ENCODE measurements at regions not wholly inside any gene's neighbourhood (a gene's known extent, or its start where the extent isn't known, plus 50 kb on each side); places are given as distances from the start of the nearest gene placed in this dataset.

DNA sequence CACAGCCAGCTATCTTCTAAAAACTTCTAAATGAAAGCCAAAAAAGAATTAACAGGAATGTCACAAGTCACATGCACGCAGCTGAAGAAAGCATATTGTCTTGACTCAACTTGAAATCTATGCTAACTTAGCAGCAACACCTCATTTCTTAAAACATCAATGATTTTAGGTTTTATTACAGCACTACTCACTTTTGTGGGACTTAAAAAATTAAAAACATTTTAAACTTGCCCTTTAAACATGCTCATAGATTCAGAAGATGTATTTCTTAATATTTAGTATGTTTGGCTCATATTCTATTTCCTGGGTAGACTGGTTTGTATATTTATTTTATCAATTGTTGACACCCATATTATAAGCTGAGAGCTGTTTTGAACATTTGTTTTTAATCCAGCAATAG, 279.4 kb downstream of the NKX6-1 start:
- no peak for DNase-seq (ENCODE audit: low read depth, low spot score)
- H3K4me3 ChIP-seq (ENCODE audit: low read depth in 2 of 2, low read length in 2 of 2) = no peak overlapping the region
- no peaks in the 10 kb centered on the region for H3K9me3 ChIP-seq (ENCODE audit: control insufficient read depth, insufficient read depth, low read depth, low read length)
- H3K36me3 ChIP-seq (ENCODE audit: control insufficient read depth, insufficient read depth, low read length) = no peaks in the 10 kb centered on the region
- ChIA-PET POLR2A (no interaction called here), CTCF (no interaction called here)
- no peak for ATAC-seq
- H3K27me3 ChIP-seq (ENCODE audit: control insufficient read depth, insufficient read depth, low read length) = no peaks in the 10 kb centered on the region
- no peaks in the 10 kb centered on the region for H3K4me1 ChIP-seq (ENCODE audit: control insufficient read depth, insufficient read depth, low read length)
- TF ChIP-seq TCF7L2 (IDR thresholded peaks at IDR 0.05; ENCODE audit: low read depth, low read length) = no peak
- no peak for TF ChIP-seq POLR2AphosphoS5 (IDR thresholded peaks at IDR 0.05; ENCODE audit: low read depth, low read length)
- no peak for TF ChIP-seq SIN3A (IDR thresholded peaks at IDR 0.05; ENCODE audit: borderline replicate concordance, insufficient read depth, low read depth, low read length)
- no peak for TF ChIP-seq CTCF (IDR thresholded peaks at IDR 0.05)
- TF ChIP-seq REST (IDR thresholded peaks at IDR 0.05; ENCODE audit: insufficient read depth in 1 of 2, low read depth in 2 of 2, low read length in 1 of 2) = no peak
- intact Hi-C loops (cut with micrococcal nuclease; ENCODE audit: unreplicated experiment) (no loop called here), in situ Hi-C loops (cut with HindIII; ENCODE audit: low pct_unique_long_range_greater_than_20kb, low sequenced_read_pairs) (no loop called here)
- no peak overlapping the region for H3K27ac ChIP-seq (ENCODE audit: low read length)
- no TSS peak for BruUV-seq (replicated peaks)

GRCh38 chr4:84218031-84218430, 281.1 kb downstream of the NKX6-1 start:
- no peak for DNase-seq (ENCODE audit: low read depth, low spot score)
- BruUV-seq (replicated peaks) = no TSS peak

More at GRCh38 chr4:84218031-84218430, 281.1 kb downstream of the NKX6-1 start:
- ATAC-seq = no peak
- ChIA-PET CTCF (no interaction called here), POLR2A (no interaction called here)
- Histone ChIP-seq H3K27ac (ENCODE audit: low read length) (no peak overlapping the region), H3K27me3 (ENCODE audit: control insufficient read depth, insufficient read depth, low read length) (no peaks in the 10 kb centered on the region), H3K9me3 (ENCODE audit: control insufficient read depth, insufficient read depth, low read depth, low read length) (no peaks in the 10 kb centered on the region), H3K36me3 (ENCODE audit: control insufficient read depth, insufficient read depth, low read length) (no peaks in the 10 kb centered on the region), H3K4me1 (ENCODE audit: control insufficient read depth, insufficient read depth, low read length) (no peaks in the 10 kb centered on the region), H3K4me3 (ENCODE audit: low read depth in 2 of 2, low read length in 2 of 2) (no peak overlapping the region)
- intact Hi-C loops (cut with micrococcal nuclease; ENCODE audit: unreplicated experiment) = no loop called here
- in situ Hi-C loops (cut with HindIII; ENCODE audit: low pct_unique_long_range_greater_than_20kb, low sequenced_read_pairs) = no loop called here
- no peak for TF ChIP-seq CTCF (IDR thresholded peaks at IDR 0.05)
- TF ChIP-seq SIN3A (IDR thresholded peaks at IDR 0.05; ENCODE audit: borderline replicate concordance, insufficient read depth, low read depth, low read length) = no peak
- TF ChIP-seq REST (IDR thresholded peaks at IDR 0.05; ENCODE audit: insufficient read depth in 1 of 2, low read depth in 2 of 2, low read length in 1 of 2) = no peak
- TF ChIP-seq POLR2AphosphoS5 (IDR thresholded peaks at IDR 0.05; ENCODE audit: low read depth, low read length) = no peak
- no peak for TF ChIP-seq TCF7L2 (IDR thresholded peaks at IDR 0.05; ENCODE audit: low read depth, low read length)
